SK-N-MC (cell line): ENCODE measurements at regions not wholly inside any gene's neighbourhood (a gene's known extent, or its start where the extent isn't known, plus 50 kb on each side); places are given as distances from the start of the nearest gene placed in this dataset.
"Not testable (repeated sequence)": the region's sequence is repeated elsewhere in the genome, so short reads cannot be mapped to it uniquely, and the experiment has no call there.

ENCODE experiments used
- DNase-seq: peaks from one replicate; pipeline ENCODE4 v3.0.0-alpha.2; 2011; ENCODE audit warnings: low read depth, low spot score
- H3K27ac ChIP-seq: fragments of 200-600 bp; sonication (generic); 2 replicates; pipeline ENCODE4 v1.5.1; 2016; ENCODE audit warnings: mixed run types
- H3K36me3 ChIP-seq: fragments of 200-600 bp; sonication (generic); 2 replicates; pipeline ENCODE4 v1.6.1; 2017; ENCODE audit warnings: antibody characterized with exemption, low read length, mixed read lengths; ENCODE audit not compliant: insufficient read depth
- H3K4me3 ChIP-seq: fragments of 200-600 bp; sonication (generic); 2 replicates; pipeline ENCODE4 v1.5.1; 2016
- H3K9ac ChIP-seq: fragments of 200-600 bp; sonication (generic); 2 replicates; pipeline ENCODE4 v1.8.0; 2017; ENCODE audit warnings: mixed run types, mixed read lengths; ENCODE audit not compliant: insufficient read length
- H3K9me3 ChIP-seq: fragments of 200-600 bp; sonication (generic); 2 replicates; pipeline ENCODE4 v1.6.1; 2017; ENCODE audit warnings: low read depth, mild to moderate bottlenecking, antibody characterized with exemption, low read length, moderate library complexity, mixed read lengths
- EZH2 ChIP-seq: fragments of 200-600 bp; sonication (generic); IDR thresholded peaks from one replicate; pipeline ENCODE4 v1.6.1; 2017; ENCODE audit warnings: antibody characterized with exemption
- FOXP2 ChIP-seq: optimal IDR thresholded peaks from 2 replicates; pipeline ENCODE3; 2011; ENCODE audit warnings: mild to moderate bottlenecking, moderate library complexity; ENCODE audit not compliant: insufficient read depth; ENCODE audit errors: extremely low read length, control extremely low read depth
- POLR2AphosphoS5 ChIP-seq: IDR thresholded peaks from 2 replicates; pipeline ENCODE4 v1.6.1; 2012; ENCODE audit warnings: mild to moderate bottlenecking, low read depth, low read length, borderline replicate concordance

- TF ChIP-seq EZH2 (no peak), FOXP2 (no peak), POLR2AphosphoS5 (no peak)
Measured at GRCh38 chr10:71090801-71091200, 121.6 kb upstream of the UNC5B start.

GRCh38 chr10:71092812-71093401 is 119.5 kb upstream of the UNC5B start:
- Histone ChIP-seq H3K9ac (no peak overlapping the region), H3K36me3 (no peaks in the 10 kb centered on the region), H3K27ac (no peak overlapping the region), H3K4me3 (no peak overlapping the region), H3K9me3 (no peaks in the 10 kb centered on the region)
- DNase-seq, result no peak
- TF ChIP-seq FOXP2 (no peak), POLR2AphosphoS5 (no peak), EZH2 (no peak)

More at GRCh38 chr10:71090801-71091200, 121.6 kb upstream of the UNC5B start:
- Histone ChIP-seq H3K9me3 (no peaks in the 10 kb centered on the region), H3K36me3 (no peaks in the 10 kb centered on the region), H3K9ac (no peak overlapping the region), H3K27ac (no peak overlapping the region), H3K4me3 (no peak overlapping the region)
- DNase-seq, result no peak

GRCh38 chr10:71093531-71093930 is 118.8 kb upstream of the UNC5B start:
- H3K9ac ChIP-seq, result no peak overlapping the region
- H3K27ac ChIP-seq, result no peak overlapping the region

GRCh38 chr10:71094712-71095390 is 117.5 kb upstream of the UNC5B start:
- Histone ChIP-seq H3K27ac (no peak overlapping the region), H3K9ac (no peak overlapping the region), H3K9me3 (no peaks in the 10 kb centered on the region), H3K36me3 (no peaks in the 10 kb centered on the region), H3K4me3 (no peak overlapping the region)
- no peak for DNase-seq
- no peak for TF ChIP-seq POLR2AphosphoS5

More at GRCh38 chr10:71093531-71093930, 118.8 kb upstream of the UNC5B start:
- Histone ChIP-seq H3K9me3 (no peaks in the 10 kb centered on the region), H3K4me3 (no peak overlapping the region), H3K36me3 (no peaks in the 10 kb centered on the region)
- no peak for TF ChIP-seq POLR2AphosphoS5
- TF ChIP-seq EZH2, result no peak
- TF ChIP-seq FOXP2, result no peak
- DNase-seq, result no peak

GRCh38 chr10:71099731-71100361 is 112.5 kb upstream of the UNC5B start:
- no peaks in the 10 kb centered on the region for H3K36me3 ChIP-seq
- H3K4me3 ChIP-seq, result no peak overlapping the region
- no peak overlapping the region for H3K27ac ChIP-seq
- no peaks in the 10 kb centered on the region for H3K9me3 ChIP-seq
- TF ChIP-seq EZH2 (no peak), FOXP2 (no peak), POLR2AphosphoS5 (no peak)
- DNase-seq, result no peak
- no peak overlapping the region for H3K9ac ChIP-seq

- H3K36me3 ChIP-seq, result no peaks in the 10 kb centered on the region
- no peaks in the 10 kb centered on the region for H3K9me3 ChIP-seq
- DNase-seq, result no peak
- no peak overlapping the region for H3K27ac ChIP-seq
- TF ChIP-seq EZH2 (no peak), FOXP2 (no peak), POLR2AphosphoS5 (no peak)
- no peak overlapping the region for H3K9ac ChIP-seq
- H3K4me3 ChIP-seq, result no peak overlapping the region
Measured at GRCh38 chr10:71103961-71104360, 108.4 kb upstream of the UNC5B start.

- H3K36me3 ChIP-seq, DNase-seq, H3K9me3 ChIP-seq, H3K9ac ChIP-seq, H3K27ac ChIP-seq, H3K4me3 ChIP-seq: not testable (repeated sequence)
Measured at GRCh38 chr10:71106151-71106550, 106.2 kb upstream of the UNC5B start.

GRCh38 chr10:71107117-71107516 is 105.3 kb upstream of the UNC5B start:
- H3K9ac ChIP-seq, DNase-seq, H3K9me3 ChIP-seq, H3K36me3 ChIP-seq, H3K4me3 ChIP-seq, H3K27ac ChIP-seq: not testable (repeated sequence)

- not testable (repeated sequence) for H3K9me3 ChIP-seq, H3K4me3 ChIP-seq, H3K9ac ChIP-seq, H3K27ac ChIP-seq, DNase-seq, H3K36me3 ChIP-seq
Measured at GRCh38 chr10:71108042-71108441, 104.3 kb upstream of the UNC5B start.
